ENCODE measurements at regions not wholly inside any gene's neighbourhood (a gene's known extent, or its start where the extent isn't known, plus 50 kb on each side); places are given as distances from the start of the nearest gene placed in this dataset.

DNA sequence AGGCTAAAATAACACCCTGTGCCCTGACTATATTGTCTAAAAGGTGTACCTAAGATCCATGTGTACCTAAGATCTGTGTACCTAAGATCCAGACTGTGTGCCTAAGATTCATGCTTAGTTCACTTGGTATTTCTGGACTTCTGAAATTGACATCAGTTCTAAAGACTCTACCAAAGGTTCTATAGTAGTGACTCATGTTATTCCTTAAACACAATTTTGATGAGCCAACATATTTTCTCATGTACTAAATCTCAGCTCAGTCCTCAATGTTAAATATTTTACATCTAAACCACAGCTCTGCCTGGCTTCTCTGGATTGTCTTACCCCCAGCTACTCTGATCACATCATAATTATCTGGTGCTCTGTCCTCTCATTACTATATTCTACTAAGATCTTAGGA lies 802.3 kb upstream of the SORCS1 start:
- TF ChIP-seq POLR2A (IDR thresholded peaks at IDR 0.05; ENCODE audit: low read depth) (no peak), EP300 (IDR thresholded peaks at IDR 0.05) (no peak), POLR2AphosphoS5 (IDR thresholded peaks at IDR 0.05) (no peak)
- TF ChIP-seq, protein P1, sequence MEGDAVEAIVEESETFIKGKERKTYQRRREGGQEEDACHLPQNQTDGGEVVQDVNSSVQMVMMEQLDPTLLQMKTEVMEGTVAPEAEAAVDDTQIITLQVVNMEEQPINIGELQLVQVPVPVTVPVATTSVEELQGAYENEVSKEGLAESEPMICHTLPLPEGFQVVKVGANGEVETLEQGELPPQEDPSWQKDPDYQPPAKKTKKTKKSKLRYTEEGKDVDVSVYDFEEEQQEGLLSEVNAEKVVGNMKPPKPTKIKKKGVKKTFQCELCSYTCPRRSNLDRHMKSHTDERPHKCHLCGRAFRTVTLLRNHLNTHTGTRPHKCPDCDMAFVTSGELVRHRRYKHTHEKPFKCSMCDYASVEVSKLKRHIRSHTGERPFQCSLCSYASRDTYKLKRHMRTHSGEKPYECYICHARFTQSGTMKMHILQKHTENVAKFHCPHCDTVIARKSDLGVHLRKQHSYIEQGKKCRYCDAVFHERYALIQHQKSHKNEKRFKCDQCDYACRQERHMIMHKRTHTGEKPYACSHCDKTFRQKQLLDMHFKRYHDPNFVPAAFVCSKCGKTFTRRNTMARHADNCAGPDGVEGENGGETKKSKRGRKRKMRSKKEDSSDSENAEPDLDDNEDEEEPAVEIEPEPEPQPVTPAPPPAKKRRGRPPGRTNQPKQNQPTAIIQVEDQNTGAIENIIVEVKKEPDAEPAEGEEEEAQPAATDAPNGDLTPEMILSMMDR (IDR thresholded peaks at IDR 0.05), result no peak
